GM23248 (cell line): ENCODE measurements at regions not wholly inside any gene's neighbourhood (a gene's known extent, or its start where the extent isn't known, plus 50 kb on each side); places are given as distances from the start of the nearest gene placed in this dataset.

Experiments used
- DNase-seq: peaks from one replicate; pipeline ENCODE4 v3.0.0-alpha.2; 2015
- H2AFZ ChIP-seq: fragments of 200-600 bp; sonication (generic); 2 replicates; pipeline ENCODE4 v1.6.1; 2016; ENCODE audit warnings: antibody characterized with exemption
- H3F3A ChIP-seq: fragments of 200-600 bp; sonication (generic); 2 replicates; pipeline ENCODE4 v1.6.1; 2016; ENCODE audit warnings: mild to moderate bottlenecking, antibody characterized with exemption, mixed run types; ENCODE audit not compliant: insufficient read depth
- H3K27ac ChIP-seq: fragments of 200-600 bp; sonication (generic); 2 replicates; pipeline ENCODE4 v1.5.1; 2016; ENCODE audit warnings: mild to moderate bottlenecking
- H3K27me3 ChIP-seq: fragments of 200-600 bp; sonication (generic); replicated peaks from 2 replicates; pipeline ENCODE4 v1.6.1; 2016; ENCODE audit warnings: mild to moderate bottlenecking; ENCODE audit not compliant: insufficient read depth
- H3K36me3 ChIP-seq: fragments of 200-600 bp; sonication (generic); 2 replicates; pipeline ENCODE4 v1.6.1; 2016; ENCODE audit warnings: low read depth, mild to moderate bottlenecking
- H3K4me1 ChIP-seq: fragments of 200-600 bp; sonication (generic); 2 replicates; pipeline ENCODE4 v1.6.1; 2016; ENCODE audit warnings: mild to moderate bottlenecking; ENCODE audit not compliant: insufficient read depth
- H3K4me2 ChIP-seq: fragments of 200-600 bp; sonication (generic); one replicate; pipeline ENCODE4 v1.6.1; 2016; ENCODE audit warnings: mild to moderate bottlenecking; ENCODE audit not compliant: unreplicated experiment
- H3K4me3 ChIP-seq: fragments of 200-600 bp; sonication (generic); 2 replicates; pipeline ENCODE4 v1.5.1; 2016; ENCODE audit warnings: mild to moderate bottlenecking
- H3K79me2 ChIP-seq: fragments of 200-600 bp; sonication (generic); 2 replicates; pipeline ENCODE4 v1.6.1; 2016; ENCODE audit warnings: mild to moderate bottlenecking; ENCODE audit not compliant: insufficient read depth
- H3K9ac ChIP-seq: fragments of 200-600 bp; sonication (generic); 2 replicates; pipeline ENCODE4 v1.6.1; 2016; ENCODE audit warnings: mild to moderate bottlenecking
- H3K9me2 ChIP-seq: fragments of 200-600 bp; sonication (generic); 2 replicates; pipeline ENCODE4 v1.6.1; 2016; ENCODE audit warnings: mixed run types, mild to moderate bottlenecking, moderate library complexity; ENCODE audit not compliant: insufficient read depth
- H3K9me3 ChIP-seq: fragments of 200-600 bp; sonication (generic); one replicate; pipeline ENCODE4 v1.6.1; 2017; ENCODE audit warnings: low read depth
- H4K20me1 ChIP-seq: fragments of 200-600 bp; sonication (generic); 2 replicates; pipeline ENCODE4 v1.6.0; 2016; ENCODE audit not compliant: insufficient read depth
- EZH2 ChIP-seq: fragments of 200-600 bp; sonication (generic); IDR thresholded peaks from 2 replicates; pipeline ENCODE4 v1.6.1; 2018; ENCODE audit warnings: antibody characterized with exemption, mild to moderate bottlenecking; ENCODE audit not compliant: insufficient read depth, poor library complexity, severe bottlenecking
- EZH2phosphoT487 ChIP-seq: fragments of 200-600 bp; sonication (generic); IDR thresholded peaks from 2 replicates; pipeline ENCODE4 v1.6.1; 2018; ENCODE audit warnings: antibody characterized with exemption, moderate library complexity, mild to moderate bottlenecking, low read depth; ENCODE audit not compliant: insufficient read depth
- WGBS, 2 experiments: methylation state at CpG; one replicate each; pipeline ENCODE4 v1.1.6; 2015 to 2017; ENCODE audit warnings: low lambda C conversion rate in 2 of 2, low coverage in 1 of 2; ENCODE audit errors: missing lambda C conversion rate in 2 of 2; 5-methylcytosine and 5-hydroxymethylcytosine counted together
- in situ Hi-C: fragments of 300-500 bp; cut with MboI; formaldehyde crosslinking; loops from 2 replicates; pipeline ENCODE4 v1.15.0; 2020

DNA sequence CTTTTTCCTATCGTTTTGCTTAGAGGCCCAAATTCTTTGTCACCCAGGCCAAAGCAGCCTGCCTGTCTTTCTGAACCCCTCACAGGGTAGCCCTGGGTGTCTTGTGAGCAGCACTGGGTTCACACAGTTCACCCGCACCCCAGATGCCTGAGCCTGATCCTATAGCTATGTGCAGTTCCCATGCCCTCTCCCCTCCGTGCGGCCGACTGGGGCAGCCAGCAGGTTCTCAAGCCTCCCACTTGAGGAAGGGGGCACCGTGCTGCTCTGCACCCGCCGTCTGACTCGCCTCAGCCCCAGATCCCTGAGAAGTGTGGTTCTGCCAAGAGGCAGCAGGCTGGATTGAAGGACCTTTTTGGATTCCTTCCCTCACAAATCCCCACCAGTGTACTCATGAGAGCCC, 89.0 kb downstream of the PSMB1 start:
- Histone ChIP-seq H3K4me1 (peaks cover 3% of the 10 kb centered on the region; the same call in 1 of the 2 replicates), H3K9me3 (no peaks in the 10 kb centered on the region), H3K36me3 (no peaks in the 10 kb centered on the region), H3K79me2 (no peaks in the 10 kb centered on the region), H3K4me3 (no peak overlapping the region), H4K20me1 (no peaks in the 10 kb centered on the region), H3K4me2 (no peak overlapping the region), H3K9ac (no peak overlapping the region), H3K27ac (no peak overlapping the region), H3K9me2 (no peaks in the 10 kb centered on the region), H3K27me3 (peaks cover 23% of the 10 kb centered on the region; the same call in 1 of the 2 replicates), H2AFZ (no peak overlapping the region), H3F3A (no peaks in the 10 kb centered on the region)
- in situ Hi-C loops = no loop called here
- no peak for TF ChIP-seq EZH2
- no peak for TF ChIP-seq EZH2phosphoT487
- WGBS, 2 experiments = 46 to 61% methylated on average over 8 to 9 of the region's 9 CpGs
- no peak for DNase-seq

DNA sequence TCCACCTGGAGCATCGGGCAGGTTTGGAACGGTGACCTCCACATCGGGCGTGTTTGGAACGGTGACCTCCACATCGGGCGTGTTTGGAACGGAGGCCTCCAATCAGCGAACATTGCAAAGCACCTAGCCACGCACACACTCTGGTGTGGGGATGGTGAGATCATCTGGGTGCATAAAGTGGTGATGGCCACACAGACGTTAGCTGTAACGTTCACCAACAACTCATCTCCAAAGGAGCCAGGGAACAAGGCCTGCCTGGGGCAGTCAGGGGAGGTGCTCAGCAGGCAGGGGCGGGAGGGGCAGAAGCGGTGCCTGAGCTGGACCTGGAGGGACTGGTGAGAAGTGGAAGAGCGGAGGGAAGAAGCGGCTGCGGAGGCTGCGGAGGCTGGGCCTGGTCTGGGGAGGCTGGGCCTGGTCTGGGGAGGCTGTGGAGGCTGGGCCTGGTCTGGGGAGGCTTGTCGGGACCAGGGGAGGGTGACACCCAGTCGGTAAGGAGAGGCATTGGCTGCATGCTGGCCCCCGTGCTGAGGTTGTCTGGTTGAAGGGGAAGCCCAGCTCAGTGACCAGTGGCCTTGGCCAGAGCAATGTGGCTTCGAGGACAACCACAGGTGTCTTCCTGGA, 89.9 kb downstream of the PSMB1 start:
- no peak overlapping the region for H3K27ac ChIP-seq
- H3K4me3 ChIP-seq = no peak overlapping the region
- no peaks in the 10 kb centered on the region for H3K79me2 ChIP-seq
- TF ChIP-seq EZH2phosphoT487 (no peak), EZH2 (no peak)
- H3K9ac ChIP-seq = no peak overlapping the region
- H3K36me3 ChIP-seq = no peaks in the 10 kb centered on the region
- no peak for DNase-seq
- no peaks in the 10 kb centered on the region for H3K9me3 ChIP-seq
- H3K4me2 ChIP-seq = no peak overlapping the region
- H3K4me1 ChIP-seq = peaks cover 3% of the 10 kb centered on the region; the same call in 1 of the 2 replicates
- H3K27me3 ChIP-seq = peaks cover 23% of the 10 kb centered on the region; the same call in 1 of the 2 replicates
- in situ Hi-C loops = no loop called here
- H2AFZ ChIP-seq = no peak overlapping the region
- H4K20me1 ChIP-seq = no peaks in the 10 kb centered on the region
- 63 to 66% methylated on average over 13 to 18 of the region's 22 CpGs for WGBS, 2 experiments
- H3K9me2 ChIP-seq = no peaks in the 10 kb centered on the region
- no peaks in the 10 kb centered on the region for H3F3A ChIP-seq

DNA sequence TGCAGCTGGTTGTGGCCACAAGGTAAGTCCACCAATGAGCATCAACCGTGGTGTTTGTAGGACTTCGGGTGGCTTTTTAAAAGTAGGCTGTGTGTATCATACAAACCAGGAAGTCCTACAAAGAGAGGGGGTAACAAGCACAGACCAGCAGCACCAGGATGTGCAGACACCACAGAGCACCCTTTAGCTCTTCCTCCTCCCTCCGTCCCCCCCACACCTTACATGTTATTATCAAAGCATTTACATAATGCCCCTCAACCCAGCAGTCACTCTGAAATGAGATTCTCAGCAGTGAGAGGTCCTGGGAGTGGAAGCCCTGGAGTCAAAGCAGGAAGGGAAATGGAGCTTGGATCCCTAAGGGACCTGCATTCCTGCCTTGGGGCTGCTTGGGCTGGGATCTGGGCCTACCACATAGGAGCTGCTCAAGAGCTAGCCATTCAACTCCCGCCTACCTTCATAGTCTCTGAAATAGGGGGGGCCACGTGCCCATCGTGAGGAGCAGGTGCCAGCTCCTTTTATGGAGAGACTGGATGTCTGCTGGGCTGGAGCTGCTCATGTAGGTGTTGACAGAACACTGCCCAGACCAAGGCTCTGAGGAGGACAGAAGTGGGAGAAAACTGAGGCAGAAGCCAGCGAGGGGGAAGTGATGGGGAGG, 90.6 kb downstream of the PSMB1 start:
- TF ChIP-seq EZH2 (no peak), EZH2phosphoT487 (no peak)
- H3K79me2 ChIP-seq = no peaks in the 10 kb centered on the region
- H4K20me1 ChIP-seq = no peaks in the 10 kb centered on the region
- in situ Hi-C loops = no loop called here
- no peaks in the 10 kb centered on the region for H3F3A ChIP-seq
- no peak overlapping the region for H3K27ac ChIP-seq
- no peaks in the 10 kb centered on the region for H3K9me3 ChIP-seq
- H3K36me3 ChIP-seq = no peaks in the 10 kb centered on the region
- 36 to 39% methylated on average over 7 of the region's 7 CpGs for WGBS, 2 experiments
- H3K4me3 ChIP-seq = no peak overlapping the region
- H3K4me1 ChIP-seq = peaks cover 3% of the 10 kb centered on the region; the same call in 1 of the 2 replicates
- H3K9ac ChIP-seq = no peak overlapping the region
- H3K9me2 ChIP-seq = no peaks in the 10 kb centered on the region
- no peak overlapping the region for H2AFZ ChIP-seq
- no peak overlapping the region for H3K4me2 ChIP-seq
- H3K27me3 ChIP-seq = peaks cover 23% of the 10 kb centered on the region; the same call in 1 of the 2 replicates
- DNase-seq = no peak

DNA sequence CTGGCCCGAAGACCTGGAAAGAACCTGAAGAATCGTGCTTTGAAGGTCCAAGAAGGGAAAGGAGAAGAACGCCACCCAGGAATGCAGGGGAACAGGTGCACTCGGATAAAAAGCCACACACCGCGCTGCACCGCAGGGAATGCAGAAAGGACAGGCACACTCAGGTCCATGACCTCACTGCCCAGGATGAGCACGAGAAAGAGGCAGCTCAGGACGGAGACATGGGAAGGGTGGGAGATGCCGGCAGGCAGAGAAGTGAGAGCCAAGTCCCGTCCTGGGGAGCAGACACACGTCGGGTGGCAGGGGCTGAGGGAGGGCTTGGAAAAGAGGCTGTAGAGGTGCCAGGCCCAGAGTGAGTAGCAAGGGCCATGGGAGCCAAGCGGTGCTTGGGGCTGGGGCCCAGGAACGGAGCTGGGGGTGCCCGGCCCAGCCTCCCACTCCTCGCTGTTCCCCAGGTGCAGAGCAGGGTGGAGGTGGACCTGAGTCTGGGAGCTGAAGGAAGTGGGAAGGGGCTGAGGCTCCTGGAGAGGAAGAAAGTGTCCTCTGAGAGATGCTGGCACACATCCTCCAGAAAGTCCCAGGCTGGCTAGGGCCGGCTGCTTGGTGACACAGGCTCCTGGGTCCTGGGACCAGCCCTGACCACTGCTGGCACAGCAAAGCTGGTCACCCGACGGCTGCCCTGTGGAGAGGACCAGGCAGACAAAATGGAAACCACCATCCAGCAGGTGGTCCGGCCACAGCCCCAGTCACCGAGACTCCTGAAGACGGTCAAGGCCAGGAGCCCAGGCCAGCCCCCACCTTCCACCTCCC, 91.3 kb downstream of the PSMB1 start:
- DNase-seq = no peak
- no peaks in the 10 kb centered on the region for H3K79me2 ChIP-seq
- H3K4me1 ChIP-seq = peaks cover 3% of the 10 kb centered on the region; the same call in 1 of the 2 replicates

More for the DNA sequence above, 91.3 kb downstream of the PSMB1 start:
- TF ChIP-seq EZH2phosphoT487 (no peak), EZH2 (no peak)
- Histone ChIP-seq H3K36me3 (no peaks in the 10 kb centered on the region), H3K27ac (no peak overlapping the region), H3K4me2 (no peak overlapping the region), H3K27me3 (peaks cover 23% of the 10 kb centered on the region; the same call in 1 of the 2 replicates), H3K9me2 (no peaks in the 10 kb centered on the region), H3F3A (no peaks in the 10 kb centered on the region), H3K9me3 (no peaks in the 10 kb centered on the region), H3K4me3 (no peak overlapping the region), H2AFZ (no peak overlapping the region), H4K20me1 (no peaks in the 10 kb centered on the region), H3K9ac (no peak overlapping the region)
- 74 to 75% methylated on average over 21 to 23 of the region's 23 CpGs for WGBS, 2 experiments
- in situ Hi-C loops = no loop called here
